H1 (cell line): ENCODE measurements at regions not wholly inside any gene's neighbourhood (a gene's known extent, or its start where the extent isn't known, plus 50 kb on each side); places are given as distances from the start of the nearest gene placed in this dataset.
"Not testable (repeated sequence)": the region's sequence is repeated elsewhere in the genome, so short reads cannot be mapped to it uniquely, and the experiment has no call there.

Experiments
- CTCF ChIA-PET: fragments of 300-600 bp; sonication (Branson Sonifier 250); formaldehyde crosslinking; loops from one replicate; lab custom pipeline; 2021; ENCODE audit not compliant: partially characterized antibody; lab: Charles Lee
- POLR2A ChIA-PET: fragments of 300-600 bp; sonication (Branson Sonifier 250); formaldehyde crosslinking; loops from one replicate; lab custom pipeline; 2021; ENCODE audit warnings: inconsistent platforms; ENCODE audit not compliant: partially characterized antibody; lab: Charles Lee
- DNase-seq, 2 experiments: peaks; one replicate each; pipeline versions ENCODE4 v3.0.0 to v3.0.0-alpha.2; 2010 to 2022; ENCODE audit warnings: low spot score in 2 of 2, low read depth in 1 of 2, mixed read lengths in 1 of 2
- FAIRE-seq: peaks from 2 replicates; lab custom pipeline; 2011; peaks lifted over from hg19 to GRCh38; lab: Jason Lieb, UNC
- H2AFZ ChIP-seq: 2 replicates; pipeline ENCODE4 v1.8.1; 2012; ENCODE audit warnings: low read length, inconsistent platforms
- H2AK5ac ChIP-seq: 2 replicates; pipeline ENCODE4 v1.6.1; 2013; ENCODE audit warnings: low read depth, low read length
- H2BK120ac ChIP-seq: replicated peaks from 2 replicates; pipeline ENCODE3; 2013; ENCODE audit warnings: low read depth, low read length, inconsistent platforms
- H2BK12ac ChIP-seq: 2 replicates; pipeline ENCODE4 v1.6.1; 2013; ENCODE audit warnings: low read depth, low read length
- H2BK15ac ChIP-seq: 2 replicates; pipeline ENCODE4 v1.6.1; 2013; ENCODE audit warnings: low read length
- H2BK20ac ChIP-seq: 2 replicates; pipeline ENCODE4 v1.6.1; 2013; ENCODE audit warnings: low read length
- H2BK5ac ChIP-seq: 2 replicates; pipeline ENCODE4 v1.6.1; 2013; ENCODE audit warnings: low read depth, low read length
- H3K14ac ChIP-seq: 2 replicates; pipeline ENCODE4 v1.6.1; 2013; ENCODE audit warnings: inconsistent platforms; ENCODE audit not compliant: insufficient read length
- H3K18ac ChIP-seq: 2 replicates; pipeline ENCODE4 v1.6.1; 2013; ENCODE audit warnings: low read length; ENCODE audit errors: extremely low read depth
- H3K23ac ChIP-seq: 2 replicates; pipeline ENCODE4 v1.6.1; 2013; ENCODE audit warnings: inconsistent platforms; ENCODE audit not compliant: insufficient read length
- H3K23me2 ChIP-seq: 2 replicates; pipeline ENCODE4 v1.6.1; 2013; ENCODE audit warnings: low read depth, low read length
- H3K27ac ChIP-seq: 2 replicates; pipeline ENCODE4 v1.6.1; 2011; ENCODE audit warnings: low read depth, low read length, inconsistent platforms
- H3K27me3 ChIP-seq, 4 experiments: replicated peaks in 1 of 4; 1 replicate in 1 of 4; 2 replicates in 3 of 4; pipeline versions ENCODE4 v1.6.1 to v1.8.1; 2011 to 2013; ENCODE audit warnings: low read length in 3 of 4, mild to moderate bottlenecking in 3 of 4, inconsistent platforms in 2 of 4, mixed read lengths in 2 of 4, moderate library complexity in 1 of 4; ENCODE audit not compliant: control insufficient read depth in 3 of 4, insufficient read depth in 3 of 4; ENCODE audit errors: extremely low read depth in 1 of 4
- H3K36me3 ChIP-seq, 4 experiments: 2 replicates each; pipeline versions ENCODE4 v1.6.1 to v1.8.1; 2011 to 2013; ENCODE audit warnings: mild to moderate bottlenecking in 4 of 4, low read length in 3 of 4, moderate library complexity in 2 of 4, control low read depth in 1 of 4, inconsistent platforms in 1 of 4; ENCODE audit not compliant: insufficient read depth in 4 of 4, control insufficient read depth in 2 of 4
- H3K4ac ChIP-seq: replicated peaks from 2 replicates; pipeline ENCODE3; 2013; ENCODE audit warnings: low read length, low read depth, mixed read lengths, inconsistent platforms; ENCODE audit not compliant: insufficient read length
- H3K4me1 ChIP-seq, 4 experiments: replicated peaks in 1 of 4; 1 replicate in 1 of 4; 2 replicates in 3 of 4; pipeline versions ENCODE4 v1.6.1 to v1.8.1; 2011 to 2013; ENCODE audit warnings: low read length in 3 of 4, inconsistent platforms in 2 of 4, mixed read lengths in 1 of 4; ENCODE audit not compliant: insufficient read depth in 4 of 4, control insufficient read depth in 3 of 4
- H3K4me2 ChIP-seq, 2 experiments: 2 replicates each; pipeline versions ENCODE4 v1.6.1 to v1.8.1; 2011 to 2013; ENCODE audit warnings: low read depth in 2 of 2, low read length in 2 of 2, control low read depth in 1 of 2, inconsistent platforms in 1 of 2, mild to moderate bottlenecking in 1 of 2; ENCODE audit not compliant: insufficient read depth in 1 of 2
- H3K4me3 ChIP-seq, 4 experiments: fragments of 200-600, 300-600 bp in 1 of 4; sonication (generic), shearing (Covaris generic), sonication (Bioruptor Twin) in 1 of 4; 2 replicates each; pipeline versions ENCODE4 v1.5.1 to v1.8.1; 2011 to 2016; ENCODE audit warnings: low read length in 4 of 4, low read depth in 3 of 4, control low read depth in 2 of 4, inconsistent platforms in 2 of 4, mild to moderate bottlenecking in 2 of 4, mixed read lengths in 1 of 4, moderate library complexity in 1 of 4; ENCODE audit not compliant: insufficient read depth in 2 of 4; ENCODE audit errors: extremely low read depth in 1 of 4
- H3K56ac ChIP-seq: replicated peaks from 2 replicates; pipeline ENCODE3; 2013; ENCODE audit warnings: low read depth, mild to moderate bottlenecking, mixed read lengths, low read length, inconsistent platforms; ENCODE audit not compliant: insufficient read length
- H3K79me1 ChIP-seq: 2 replicates; pipeline ENCODE4 v1.6.1; 2013; ENCODE audit warnings: low read depth, low read length, control low read depth
- H3K79me2 ChIP-seq, 2 experiments: 2 replicates each; pipeline versions ENCODE4 v1.6.1 to v1.8.1; 2012 to 2013; ENCODE audit warnings: low read length in 2 of 2, mild to moderate bottlenecking in 2 of 2, inconsistent platforms in 1 of 2; ENCODE audit not compliant: insufficient read depth in 2 of 2, control insufficient read depth in 1 of 2
- H3K9ac ChIP-seq, 4 experiments: replicated peaks in 1 of 4; 1 replicate in 1 of 4; 2 replicates in 3 of 4; pipeline versions ENCODE4 v1.6.1 to v1.8.1; 2011 to 2013; ENCODE audit warnings: low read depth in 3 of 4, low read length in 3 of 4, control low read depth in 2 of 4, mild to moderate bottlenecking in 2 of 4, moderate library complexity in 2 of 4, inconsistent platforms in 1 of 4; ENCODE audit errors: extremely low read depth in 1 of 4
- H3K9me3 ChIP-seq, 2 experiments: 2 replicates each; pipeline versions ENCODE4 v1.6.1 to v1.8.1; 2012 to 2013; ENCODE audit warnings: mild to moderate bottlenecking in 2 of 2, moderate library complexity in 2 of 2, control low read depth in 1 of 2, inconsistent platforms in 1 of 2, low read depth in 1 of 2, low read length in 1 of 2, mixed read lengths in 1 of 2; ENCODE audit not compliant: insufficient read depth in 2 of 2
- H4K20me1 ChIP-seq, 2 experiments: replicated peaks in 1 of 2; 2 replicates each; pipeline versions ENCODE3 to v1.8.1; 2011 to 2013; ENCODE audit warnings: inconsistent platforms in 2 of 2, low read length in 2 of 2, mild to moderate bottlenecking in 1 of 2; ENCODE audit not compliant: insufficient read depth in 2 of 2, control insufficient read depth in 1 of 2
- H4K5ac ChIP-seq: 2 replicates; pipeline ENCODE4 v1.6.1; 2013; ENCODE audit warnings: low read length, low read depth, mixed read lengths, inconsistent platforms; ENCODE audit not compliant: insufficient read length
- H4K8ac ChIP-seq: 2 replicates; pipeline ENCODE4 v1.8.0; 2013; ENCODE audit warnings: mild to moderate bottlenecking, moderate library complexity, low read length, inconsistent platforms; ENCODE audit not compliant: insufficient read depth; ENCODE audit errors: extremely low read depth
- H4K91ac ChIP-seq: replicated peaks from 2 replicates; pipeline ENCODE3; 2013; ENCODE audit warnings: low read length, mixed read lengths, inconsistent platforms; ENCODE audit not compliant: insufficient read length
- WGBS, 2 experiments: shearing (Covaris generic) in 1 of 2; methylation state at CpG; one replicate each; pipeline versions ENCODE4 v1.1.6 to v1.1.7; 2013 to 2015; ENCODE audit warnings: low lambda C conversion rate in 2 of 2, mixed read lengths in 2 of 2, inconsistent platforms in 1 of 2, low coverage in 1 of 2, missing lambda C conversion rate in 1 of 2; ENCODE audit not compliant: insufficient replicate concordance in 2 of 2, insufficient coverage in 1 of 2, insufficient read length in 1 of 2; ENCODE audit errors: extremely low coverage in 1 of 2, missing lambda C conversion rate in 1 of 2; 5-methylcytosine and 5-hydroxymethylcytosine counted together

- 87% methylated on average over 7 of the region's 7 CpGs; no CpG with 5 or more reads in 1 of the 2 experiments for WGBS, 2 experiments
- H2BK15ac ChIP-seq, H4K20me1 ChIP-seq, H2AFZ ChIP-seq, POLR2A ChIA-PET, H4K91ac ChIP-seq, H3K56ac ChIP-seq, H3K4me3 ChIP-seq, H3K14ac ChIP-seq, H3K36me3 ChIP-seq, CTCF ChIA-PET, H4K5ac ChIP-seq, DNase-seq, H3K79me1 ChIP-seq, H3K4me1 ChIP-seq, H4K8ac ChIP-seq, H3K9ac ChIP-seq, H3K23ac ChIP-seq, H2AK5ac ChIP-seq, H3K23me2 ChIP-seq, H3K79me2 ChIP-seq, H3K18ac ChIP-seq, H3K4ac ChIP-seq, H2BK12ac ChIP-seq, H2BK20ac ChIP-seq, H3K27me3 ChIP-seq, FAIRE-seq, H2BK5ac ChIP-seq, H2BK120ac ChIP-seq, H3K9me3 ChIP-seq, H3K4me2 ChIP-seq, H3K27ac ChIP-seq: not testable (repeated sequence)
These were observed 285.8 kb upstream of the AMIGO2 start for GRCh38 chr12:47365443-47366076.
